Activated effector memory CD4-positive, alpha-beta T cell treated with anti-CD3 and anti-CD28 coated beads, Interleukin-2, amount 50 U/mL, for 16 hours (primary cell): ENCODE measurements at regions not wholly inside any gene's neighbourhood (a gene's known extent, or its start where the extent isn't known, plus 50 kb on each side); places are given as distances from the start of the nearest gene placed in this dataset.

ENCODE experiments used
- DNase-seq: peaks from one replicate; pipeline ENCODE4 v3.0.0-alpha.2; 2020

GRCh38 chr11:127362754-127363308 is 362.3 kb upstream of the KIRREL3 start:
- no peak for DNase-seq

DNA sequence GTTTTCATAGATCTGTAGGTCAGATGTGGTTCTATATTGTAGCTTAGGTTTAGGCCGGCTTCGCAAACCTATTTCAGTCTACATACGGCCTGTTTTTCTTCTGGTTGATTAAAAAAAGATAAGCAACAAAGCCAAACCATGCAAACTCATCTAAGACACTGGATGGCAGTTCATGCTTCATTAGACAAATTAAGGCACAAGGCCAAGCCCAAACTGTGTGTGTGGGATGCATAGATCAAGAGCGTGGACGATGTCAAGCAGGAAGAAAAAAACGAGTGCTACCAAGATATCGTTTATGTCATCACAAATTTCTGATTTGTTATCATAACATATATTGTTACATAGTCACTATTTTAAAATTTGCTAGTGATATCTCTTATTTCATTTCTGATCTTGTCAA is 357.6 kb upstream of the KIRREL3 start:
- DNase-seq: no peak

- DNase-seq: no peak
Measured at GRCh38 chr11:127350476-127350875, 349.9 kb upstream of the KIRREL3 start.

- no peak for DNase-seq
Measured at GRCh38 chr11:127345819-127346459, 345.4 kb upstream of the KIRREL3 start.

DNA sequence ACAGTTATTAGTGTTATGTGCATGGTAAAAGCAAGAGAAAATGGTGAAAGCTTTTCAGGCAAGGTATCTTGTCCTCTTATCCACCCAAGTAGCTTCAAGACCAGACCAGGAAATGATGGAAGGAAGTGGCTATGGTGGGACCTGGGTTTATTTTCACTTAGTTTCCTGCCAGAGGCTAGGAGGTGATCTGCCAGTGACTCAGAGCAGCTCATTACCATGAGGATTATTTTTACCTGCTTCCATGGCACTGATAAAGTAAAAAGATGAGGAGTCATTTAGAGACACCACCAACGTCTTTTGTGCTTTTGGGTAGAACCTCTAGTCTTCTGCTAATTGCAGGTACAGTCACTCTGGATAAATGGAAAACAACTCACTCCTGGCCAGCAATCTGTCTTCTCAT is 339.9 kb upstream of the KIRREL3 start:
- DNase-seq: no peak

- DNase-seq: no peak
Measured at GRCh38 chr11:127339376-127339775, 338.8 kb upstream of the KIRREL3 start.

DNA sequence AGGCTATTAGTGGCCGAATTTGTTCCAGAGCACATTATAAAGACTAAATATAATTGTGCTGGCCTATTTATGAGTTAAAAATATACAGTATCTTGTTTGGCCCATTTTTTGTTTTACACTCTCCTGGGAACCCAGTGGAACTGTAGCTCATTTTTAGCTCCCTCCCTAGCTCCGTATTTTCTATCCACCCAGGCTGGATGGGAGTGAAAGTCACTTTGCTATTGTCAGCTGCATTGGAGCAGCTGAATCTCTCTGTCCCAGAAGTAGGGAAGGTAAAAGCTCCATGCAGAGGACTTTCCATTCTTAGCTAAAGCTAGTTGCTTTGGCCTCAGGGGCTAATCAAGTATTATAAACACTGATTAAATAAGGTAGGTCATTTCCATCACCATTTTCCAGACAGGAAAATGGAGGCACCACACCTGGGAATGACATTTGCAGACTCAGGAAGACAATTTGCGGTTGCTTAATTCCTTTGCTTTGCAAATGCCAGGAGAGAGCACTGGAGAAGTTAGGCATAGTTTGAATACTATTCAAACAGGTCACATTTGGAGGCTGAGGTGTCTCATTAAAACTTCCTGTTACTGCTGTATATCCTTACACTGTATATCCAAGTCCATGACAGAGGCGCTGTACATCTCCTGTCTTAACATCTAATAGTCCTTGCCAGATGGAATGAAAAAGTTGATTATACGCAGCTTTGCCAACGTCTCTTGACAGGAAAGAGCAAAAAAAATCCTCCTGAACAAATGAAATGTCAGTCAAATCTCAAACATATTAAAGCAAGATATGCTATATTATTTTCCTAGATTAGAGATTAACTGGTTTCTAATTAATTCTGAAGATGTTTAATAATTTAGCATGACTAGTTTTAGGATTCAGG is 338.1 kb upstream of the KIRREL3 start:
- no peak for DNase-seq

GRCh38 chr11:127334466-127334865 is 333.9 kb upstream of the KIRREL3 start:
- no peak for DNase-seq

- no peak for DNase-seq
Measured at GRCh38 chr11:127332896-127333295, 332.3 kb upstream of the KIRREL3 start.

DNA sequence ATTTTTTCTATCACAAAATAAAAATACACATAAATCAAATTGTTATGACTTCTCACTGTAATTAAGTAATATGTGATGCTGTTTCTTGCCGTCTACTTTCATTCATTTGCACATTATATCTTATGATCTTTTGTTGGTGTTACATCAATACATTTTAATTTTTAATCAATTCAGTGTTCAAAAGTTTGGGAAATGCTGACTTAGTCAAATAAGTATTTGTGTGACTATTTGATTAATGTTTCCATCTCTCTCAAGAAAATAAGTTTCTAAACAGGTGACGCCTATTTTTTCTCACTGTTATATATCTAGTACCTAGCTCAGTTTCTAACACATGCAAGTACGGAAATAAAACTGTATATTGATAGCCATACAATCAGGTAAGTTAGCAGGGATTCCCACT is 329.5 kb upstream of the KIRREL3 start:
- DNase-seq: no peak

GRCh38 chr11:127308291-127308690 is 307.7 kb upstream of the KIRREL3 start:
- DNase-seq: no peak

DNA sequence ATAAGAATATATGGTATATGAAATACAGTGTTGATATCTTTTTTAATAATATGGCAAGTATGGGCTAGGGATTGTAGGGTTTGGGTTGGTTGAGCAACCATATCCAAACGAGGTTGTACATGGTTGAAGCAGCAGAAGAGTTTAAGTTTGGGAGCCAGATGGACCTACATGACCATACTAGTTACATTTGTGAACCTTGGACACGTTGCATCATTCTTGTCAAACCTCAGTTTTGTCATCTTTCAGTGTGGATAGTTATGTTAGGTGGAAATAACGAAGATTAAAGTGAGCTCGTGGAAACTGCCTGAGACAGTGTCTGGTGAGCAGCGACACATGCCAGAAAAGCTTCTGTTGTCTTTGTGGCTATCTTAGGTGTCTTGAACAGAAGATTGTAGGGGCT is 307.1 kb upstream of the KIRREL3 start:
- no peak for DNase-seq

- no peak for DNase-seq
Measured at GRCh38 chr11:127304634-127305033, 304.1 kb upstream of the KIRREL3 start.

DNA sequence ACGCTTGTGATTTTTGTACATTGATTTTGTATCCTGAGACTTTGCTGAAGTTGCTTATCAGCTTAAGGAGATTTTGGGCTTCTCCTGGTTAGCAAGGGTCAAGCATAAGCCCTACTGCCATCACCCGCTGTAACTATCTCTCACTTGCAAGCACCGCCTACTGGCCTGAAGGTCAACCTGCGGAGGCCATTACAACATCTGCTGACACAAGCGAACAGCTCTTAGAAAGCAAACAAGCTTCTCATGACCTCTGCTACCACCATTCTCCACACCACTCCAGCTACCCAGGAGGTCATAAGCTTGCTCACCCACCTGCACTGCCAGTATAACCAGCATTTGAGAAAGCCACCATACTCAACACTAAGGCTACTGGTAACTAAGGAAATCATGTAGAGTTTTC is 288.4 kb upstream of the KIRREL3 start:
- DNase-seq: no peak

DNA sequence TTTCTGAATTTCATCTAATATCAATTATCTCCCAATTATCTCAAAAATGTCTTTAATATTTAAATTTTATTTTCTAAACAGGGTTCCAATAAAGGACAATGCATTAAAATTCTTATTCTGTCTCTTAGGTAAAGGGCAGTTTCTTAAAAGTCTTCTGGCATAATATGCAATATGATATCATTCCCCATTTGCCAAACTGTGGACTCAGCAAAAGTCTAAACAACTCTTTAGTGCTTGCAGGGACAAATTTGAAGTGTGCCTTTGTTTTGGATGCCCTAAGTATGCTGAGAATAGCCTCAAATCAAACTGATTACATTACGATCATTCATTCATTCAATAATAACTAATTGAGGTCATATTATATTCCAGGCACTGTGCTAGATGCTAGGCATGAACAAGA is 281.0 kb upstream of the KIRREL3 start:
- DNase-seq: no peak

DNA sequence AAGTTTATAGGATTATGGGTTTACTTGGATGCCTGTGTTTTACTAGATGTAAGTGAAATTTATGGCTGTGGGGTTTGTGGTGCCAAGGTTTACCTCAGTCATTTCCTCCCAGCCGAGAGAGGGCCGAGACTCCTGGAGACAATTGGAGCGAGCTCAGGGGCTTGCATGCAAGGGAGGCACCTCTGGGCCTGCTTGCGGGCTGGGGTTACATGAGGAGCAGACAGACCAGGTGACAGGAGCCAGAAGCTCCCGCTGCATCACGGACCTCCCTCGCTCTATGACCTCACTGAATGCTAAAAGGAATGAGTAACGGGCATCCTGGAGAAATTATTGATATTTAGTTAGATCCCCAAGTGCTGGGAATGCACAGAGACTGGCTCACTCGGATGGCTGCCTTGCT is 275.2 kb upstream of the KIRREL3 start:
- no peak for DNase-seq

DNA sequence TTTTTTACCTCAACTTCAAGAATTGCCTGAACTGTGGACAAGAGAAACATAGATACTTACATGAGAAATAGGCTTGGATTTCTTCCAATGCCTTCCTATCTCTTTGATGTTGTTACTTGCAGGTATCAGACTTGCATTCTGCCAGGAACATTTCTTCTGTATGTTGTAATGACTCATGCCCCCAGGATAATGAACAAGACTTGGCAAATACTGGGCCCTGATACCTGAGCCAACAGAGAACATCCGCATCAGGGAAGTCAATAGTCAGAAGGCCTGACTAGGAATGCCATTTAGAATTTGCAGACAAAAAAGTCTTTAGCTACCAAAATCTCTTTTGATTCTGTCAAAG is 273.7 kb upstream of the KIRREL3 start:
- no peak for DNase-seq

- no peak for DNase-seq
Measured at GRCh38 chr11:127273593-127274327, 273.2 kb upstream of the KIRREL3 start.

DNA sequence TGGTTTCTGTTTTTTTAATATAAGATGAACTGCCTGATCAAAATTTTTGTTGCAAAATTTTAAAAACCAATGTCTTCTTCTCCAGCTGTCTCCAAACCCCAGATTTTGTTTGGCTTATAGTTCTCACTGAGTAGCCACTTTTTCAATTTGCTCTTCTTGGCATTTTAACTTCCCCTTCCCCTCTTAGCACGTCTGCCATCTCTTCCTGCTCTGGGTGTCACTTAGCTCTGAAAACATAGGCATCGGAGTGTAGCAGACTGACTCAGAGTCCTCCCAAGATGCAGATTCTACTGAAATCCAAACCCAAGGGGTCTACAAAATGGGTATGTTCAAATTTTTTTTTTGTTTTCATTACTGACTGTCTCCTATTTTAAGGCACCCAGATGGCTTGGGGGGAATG is 270.3 kb upstream of the KIRREL3 start:
- no peak for DNase-seq

DNA sequence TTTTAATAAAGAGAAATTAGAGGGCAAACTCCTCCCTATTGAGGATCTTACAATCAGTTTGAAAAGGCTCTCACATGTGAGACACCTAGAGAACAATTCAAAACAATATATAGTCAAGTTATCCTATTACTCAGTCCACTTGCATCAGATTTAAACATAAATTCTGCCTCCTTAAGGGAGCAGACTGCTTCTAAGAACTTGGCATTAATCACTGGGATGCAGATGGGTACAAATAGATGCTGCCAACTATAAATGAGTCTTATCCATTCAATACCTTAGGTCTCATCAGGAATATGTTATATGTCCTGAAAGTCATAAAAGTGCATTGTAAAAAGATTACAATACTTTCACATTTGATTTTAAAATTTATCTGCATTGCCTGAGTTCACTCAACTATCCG is 269.3 kb upstream of the KIRREL3 start:
- no peak for DNase-seq

- no peak for DNase-seq
Measured at GRCh38 chr11:127268932-127269331, 268.4 kb upstream of the KIRREL3 start.

- no peak for DNase-seq
Measured at GRCh38 chr11:127268521-127268920, 268.0 kb upstream of the KIRREL3 start.

DNA sequence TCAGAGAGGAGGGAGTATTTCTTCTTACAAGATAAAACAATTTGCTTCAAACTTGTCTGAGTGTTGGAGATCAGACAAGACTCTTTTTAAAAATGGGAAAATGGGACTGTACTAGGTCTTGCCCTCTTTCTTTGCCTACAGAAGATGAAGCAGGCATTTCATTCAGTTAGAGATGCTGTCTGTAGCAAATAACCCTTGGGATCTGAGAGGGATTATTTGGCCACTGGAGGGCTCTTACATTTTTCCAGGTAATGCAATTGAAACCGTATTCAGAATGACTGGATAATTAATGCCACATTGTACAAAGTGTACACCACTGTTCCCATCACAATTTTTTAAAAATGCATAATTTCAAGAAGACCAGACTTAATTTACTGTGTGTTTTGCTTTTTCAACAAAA is 258.5 kb upstream of the KIRREL3 start:
- no peak for DNase-seq

DNA sequence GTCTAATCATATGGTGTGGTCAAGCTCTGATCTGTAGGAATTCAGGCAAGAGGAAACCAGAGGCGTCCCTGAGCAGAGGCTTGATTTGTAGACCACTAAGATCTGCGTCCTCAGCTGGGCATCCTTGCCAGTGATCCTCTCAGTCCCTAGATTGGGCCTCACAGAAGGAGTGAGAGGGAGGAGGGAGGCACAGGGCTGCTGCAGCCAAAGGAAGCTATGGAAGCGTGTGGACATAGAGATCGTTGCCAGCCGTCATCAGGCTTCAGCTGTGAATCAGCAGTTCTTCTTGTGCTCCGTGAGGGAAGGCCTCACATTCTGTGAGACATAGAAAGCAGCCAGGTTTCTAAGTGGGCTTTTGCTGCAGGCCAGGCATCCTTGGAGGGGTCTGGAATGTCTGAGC is 254.6 kb upstream of the KIRREL3 start:
- DNase-seq: no peak
